ENCODE measurements at regions not wholly inside any gene's neighbourhood (a gene's known extent, or its start where the extent isn't known, plus 50 kb on each side); places are given as distances from the start of the nearest gene placed in this dataset.
A peak's percentile ranks its signal among the peaks of the same experiment; 100 is the strongest.
"Not testable (repeated sequence)": the region's sequence is repeated elsewhere in the genome, so short reads cannot be mapped to it uniquely, and the experiment has no call there.

GRCh38 chr2:16816016-16816415 is 150.4 kb upstream of the CYRIA start:
- DNase-seq (ENCODE audit: low read depth), result no peak

- no peak for DNase-seq (ENCODE audit: low read depth)
Observed at GRCh38 chr2:16813593-16813992, 148.0 kb upstream of the CYRIA start.

- DNase-seq (ENCODE audit: low read depth), result no peak
Observed at GRCh38 chr2:16798472-16798871, 132.8 kb upstream of the CYRIA start.

GRCh38 chr2:16791496-16791895 is 125.9 kb upstream of the CYRIA start:
- DNase-seq (ENCODE audit: low read depth), result no peak

- DNase-seq (ENCODE audit: low read depth), result no peak
Observed at GRCh38 chr2:16785149-16785548, 119.5 kb upstream of the CYRIA start.

GRCh38 chr2:16784652-16785051 is 119.0 kb upstream of the CYRIA start:
- no peak for DNase-seq (ENCODE audit: low read depth)

GRCh38 chr2:16777123-16777870 is 111.7 kb upstream of the CYRIA start:
- no peak for DNase-seq (ENCODE audit: low read depth)

- no peak for DNase-seq (ENCODE audit: low read depth)
Observed at GRCh38 chr2:16775899-16776231, 110.2 kb upstream of the CYRIA start.

GRCh38 chr2:16774980-16775898 is 109.6 kb upstream of the CYRIA start:
- DNase-seq (ENCODE audit: low read depth), result no peak

- no peak for DNase-seq (ENCODE audit: low read depth)
Observed at GRCh38 chr2:16774091-16774490, 108.5 kb upstream of the CYRIA start.

GRCh38 chr2:16773080-16773713 is 107.6 kb upstream of the CYRIA start:
- DNase-seq (ENCODE audit: low read depth), result no peak

- DNase-seq (ENCODE audit: low read depth), result no peak
Observed at GRCh38 chr2:16767789-16768476, 102.3 kb upstream of the CYRIA start.

- DNase-seq (ENCODE audit: low read depth), result no peak
Observed at GRCh38 chr2:16765356-16765755, 99.7 kb upstream of the CYRIA start.

- no peak for DNase-seq (ENCODE audit: low read depth)
Observed at GRCh38 chr2:16764487-16764886, 98.9 kb upstream of the CYRIA start.

- no peak for DNase-seq (ENCODE audit: low read depth)
Observed at GRCh38 chr2:16763493-16763899, 97.9 kb upstream of the CYRIA start.

GRCh38 chr2:16763056-16763455 is 97.4 kb upstream of the CYRIA start:
- DNase-seq (ENCODE audit: low read depth), result no peak

- DNase-seq (ENCODE audit: low read depth), result no peak
Observed at GRCh38 chr2:16760426-16760825, 94.8 kb upstream of the CYRIA start.

GRCh38 chr2:16756831-16757644 is 91.4 kb upstream of the CYRIA start:
- peak; percentile 30 for DNase-seq (ENCODE audit: low read depth)

GRCh38 chr2:16755442-16755841 is 89.8 kb upstream of the CYRIA start:
- no peak for DNase-seq (ENCODE audit: low read depth)

- not testable (repeated sequence) for DNase-seq (ENCODE audit: low read depth)
Observed at GRCh38 chr2:16753025-16753424, 87.4 kb upstream of the CYRIA start.

GRCh38 chr2:16750925-16751214 is 85.2 kb upstream of the CYRIA start:
- DNase-seq (ENCODE audit: low read depth), result not testable (repeated sequence)

All from stimulated activated CD4-positive, alpha-beta T cell treated with anti-CD3 and anti-CD28 coated beads, Interleukin-2, amount 100 ng/mL, for 4 hours (primary cell).